Mucosa of rectum (tissue), 2 donors: ENCODE measurements at regions not wholly inside any gene's neighbourhood (a gene's known extent, or its start where the extent isn't known, plus 50 kb on each side); places are given as distances from the start of the nearest gene placed in this dataset.

ENCODE experiments used
- H3K27ac ChIP-seq, 2 donors: one replicate each; pipeline ENCODE4 v1.7.0; 2013; ENCODE audit warnings: inconsistent platforms in 2 of 2, low read depth in 2 of 2, low read length in 2 of 2
- H3K27me3 ChIP-seq, 2 donors: one replicate each; pipeline ENCODE4 v1.7.0; 2013; ENCODE audit warnings: low read length in 2 of 2; ENCODE audit not compliant: control insufficient read depth in 2 of 2, insufficient read depth in 2 of 2
- H3K36me3 ChIP-seq, 2 donors: one replicate each; pipeline ENCODE4 v1.7.0; 2013; ENCODE audit warnings: low read length in 2 of 2; ENCODE audit not compliant: control insufficient read depth in 2 of 2, insufficient read depth in 2 of 2
- H3K4me1 ChIP-seq, 2 donors: one replicate each; pipeline ENCODE4 v1.7.0; 2013; ENCODE audit warnings: low read length in 2 of 2, mild to moderate bottlenecking in 1 of 2; ENCODE audit not compliant: control insufficient read depth in 2 of 2, insufficient read depth in 2 of 2
- H3K4me3 ChIP-seq, 2 donors: one replicate each; pipeline ENCODE4 v1.7.0; 2013; ENCODE audit warnings: low read length in 2 of 2
- H3K9ac ChIP-seq, 2 donors: one replicate each; pipeline ENCODE4 v1.7.0; 2013; ENCODE audit warnings: low read length in 2 of 2, low read depth in 1 of 2, mild to moderate bottlenecking in 1 of 2
- H3K9me3 ChIP-seq, 2 donors: one replicate each; pipeline ENCODE4 v1.7.0; 2013; ENCODE audit warnings: low read length in 2 of 2; ENCODE audit not compliant: control insufficient read depth in 2 of 2
- donor health status: healthy.
- donor health status: Normal muscosa, but diverticular disease.

GRCh38 chr13:111506125-111506524, 185.7 kb downstream of the TEX29 start:
- no peak overlapping the region for H3K27ac ChIP-seq
- no peaks in the 10 kb centered on the region for H3K27me3 ChIP-seq
- H3K4me3 ChIP-seq: no peak overlapping the region
- H3K36me3 ChIP-seq: no peaks in the 10 kb centered on the region
- H3K9me3 ChIP-seq: no peaks in the 10 kb centered on the region
- H3K9ac ChIP-seq: no peak overlapping the region
- no peaks in the 10 kb centered on the region for H3K4me1 ChIP-seq

- Histone ChIP-seq H3K36me3 (no peaks in the 10 kb centered on the region), H3K4me3 (no peak overlapping the region), H3K4me1 (no peaks in the 10 kb centered on the region), H3K27me3 (no peaks in the 10 kb centered on the region), H3K9me3 (no peaks in the 10 kb centered on the region), H3K9ac (no peak overlapping the region), H3K27ac (no peak overlapping the region)
Observed at GRCh38 chr13:111506621-111507020, 186.2 kb downstream of the TEX29 start.

- H3K4me3 ChIP-seq: no peak overlapping the region
- no peaks in the 10 kb centered on the region for H3K36me3 ChIP-seq
- H3K4me1 ChIP-seq: no peaks in the 10 kb centered on the region
- H3K9ac ChIP-seq: no peak overlapping the region
- H3K9me3 ChIP-seq: no peaks in the 10 kb centered on the region
- no peak overlapping the region for H3K27ac ChIP-seq
- no peaks in the 10 kb centered on the region for H3K27me3 ChIP-seq
Observed at GRCh38 chr13:111508164-111508870, 187.9 kb downstream of the TEX29 start.

GRCh38 chr13:111508902-111509509, 188.6 kb downstream of the TEX29 start:
- no peaks in the 10 kb centered on the region for H3K36me3 ChIP-seq
- no peak overlapping the region for H3K9ac ChIP-seq
- no peaks in the 10 kb centered on the region for H3K4me1 ChIP-seq
- H3K9me3 ChIP-seq: no peaks in the 10 kb centered on the region
- no peaks in the 10 kb centered on the region for H3K27me3 ChIP-seq
- H3K4me3 ChIP-seq: no peak overlapping the region
- H3K27ac ChIP-seq: no peak overlapping the region

GRCh38 chr13:111510502-111511218, 190.2 kb downstream of the TEX29 start:
- H3K27me3 ChIP-seq: no peaks in the 10 kb centered on the region
- no peaks in the 10 kb centered on the region for H3K36me3 ChIP-seq
- H3K9ac ChIP-seq: no peak overlapping the region
- H3K4me1 ChIP-seq: no peaks in the 10 kb centered on the region
- no peak overlapping the region for H3K4me3 ChIP-seq
- no peak overlapping the region for H3K27ac ChIP-seq
- H3K9me3 ChIP-seq: no peaks in the 10 kb centered on the region

- Histone ChIP-seq H3K27me3 (no peaks in the 10 kb centered on the region), H3K36me3 (no peaks in the 10 kb centered on the region), H3K4me1 (no peaks in the 10 kb centered on the region), H3K9ac (no peak overlapping the region), H3K4me3 (no peak overlapping the region), H3K9me3 (no peaks in the 10 kb centered on the region), H3K27ac (no peak overlapping the region)
Observed at GRCh38 chr13:111511219-111511732, 190.8 kb downstream of the TEX29 start.

- H3K36me3 ChIP-seq: no peaks in the 10 kb centered on the region
- H3K27ac ChIP-seq: no peak overlapping the region
- no peaks in the 10 kb centered on the region for H3K27me3 ChIP-seq
Observed at GRCh38 chr13:111511805-111512504, 191.5 kb downstream of the TEX29 start.

GRCh38 chr13:111512707-111513106, 192.3 kb downstream of the TEX29 start:
- Histone ChIP-seq H3K9ac (no peak overlapping the region), H3K4me3 (no peak overlapping the region), H3K27ac (no peak overlapping the region), H3K9me3 (no peaks in the 10 kb centered on the region), H3K27me3 (no peaks in the 10 kb centered on the region), H3K4me1 (no peaks in the 10 kb centered on the region), H3K36me3 (no peaks in the 10 kb centered on the region)

More at GRCh38 chr13:111511805-111512504, 191.5 kb downstream of the TEX29 start:
- Histone ChIP-seq H3K9me3 (no peaks in the 10 kb centered on the region), H3K9ac (no peak overlapping the region), H3K4me3 (no peak overlapping the region), H3K4me1 (no peaks in the 10 kb centered on the region)

GRCh38 chr13:111513766-111514609, 193.5 kb downstream of the TEX29 start:
- H3K9ac ChIP-seq: no peak overlapping the region
- no peaks in the 10 kb centered on the region for H3K27me3 ChIP-seq
- no peaks in the 10 kb centered on the region for H3K36me3 ChIP-seq

More at GRCh38 chr13:111513766-111514609, 193.5 kb downstream of the TEX29 start:
- Histone ChIP-seq H3K4me3 (no peak overlapping the region), H3K4me1 (no peaks in the 10 kb centered on the region), H3K9me3 (no peaks in the 10 kb centered on the region), H3K27ac (no peak overlapping the region)
